ENCODE measurements at regions not wholly inside any gene's neighbourhood (a gene's known extent, or its start where the extent isn't known, plus 50 kb on each side); places are given as distances from the start of the nearest gene placed in this dataset.

- no peak for TF ChIP-seq CTCF (IDR thresholded peaks at IDR 0.05; ENCODE audit: unreplicated experiment)
- peaks cover 6% of the 10 kb centered on the region for H3K4me1 Mint-ChIP-seq (ENCODE audit: insufficient read depth, unreplicated experiment)
- no peaks in the 10 kb centered on the region for H3K27me3 Mint-ChIP-seq (ENCODE audit: insufficient read depth, unreplicated experiment)
- intact Hi-C loops (cut with micrococcal nuclease) = no loop called here
- no peak for DNase-seq (ENCODE audit: unreplicated experiment)
- no peaks in the 10 kb centered on the region for H3K9me3 Mint-ChIP-seq (ENCODE audit: unreplicated experiment)
- CTCF ChIA-PET = interaction anchor here (0.7 kb wide), 1 partner anchor 118 kb away, joined by 3 read pairs; no protein-coding TSS in a partner anchor
- no peak overlapping the region for H3K27ac Mint-ChIP-seq (ENCODE audit: low read depth, unreplicated experiment)
- POLR2A ChIA-PET = interaction anchor here (1.1 kb wide), 1 partner anchor 23 kb away, joined by 3 read pairs; no protein-coding TSS in a partner anchor
- H3K4me3 Mint-ChIP-seq (ENCODE audit: unreplicated experiment) = no peak overlapping the region
- BruUV-seq (replicated peaks) = no TSS peak
- no peaks in the 10 kb centered on the region for H3K36me3 Mint-ChIP-seq (ENCODE audit: insufficient read depth, unreplicated experiment)
Observed at GRCh38 chr13:31882794-31883193, 143.5 kb downstream of the RXFP2 start.

- Mint-ChIP-seq H3K36me3 (ENCODE audit: insufficient read depth, unreplicated experiment) (no peaks in the 10 kb centered on the region), H3K9me3 (ENCODE audit: unreplicated experiment) (no peaks in the 10 kb centered on the region), H3K4me3 (ENCODE audit: unreplicated experiment) (no peak overlapping the region), H3K4me1 (ENCODE audit: insufficient read depth, unreplicated experiment) (peaks cover 6% of the 10 kb centered on the region), H3K27me3 (ENCODE audit: insufficient read depth, unreplicated experiment) (no peaks in the 10 kb centered on the region), H3K27ac (ENCODE audit: low read depth, unreplicated experiment) (no peak overlapping the region)
- ChIA-PET POLR2A (interaction anchor here (0.6 kb wide), 1 partner anchor 284 kb away, joined by 3 read pairs; no protein-coding TSS in a partner anchor), CTCF (interaction anchor here (0.6 kb wide), 1 partner anchor 1673 kb away, joined by 5 read pairs; no protein-coding TSS in a partner anchor)
- BruUV-seq (replicated peaks) = no TSS peak
- intact Hi-C loops (cut with micrococcal nuclease) = no loop called here
- DNase-seq (ENCODE audit: unreplicated experiment) = no peak
- no peak for TF ChIP-seq CTCF (IDR thresholded peaks at IDR 0.05; ENCODE audit: unreplicated experiment)
Observed at GRCh38 chr13:31884556-31884955, 145.2 kb downstream of the RXFP2 start.

- H3K27me3 Mint-ChIP-seq (ENCODE audit: insufficient read depth, unreplicated experiment) = no peaks in the 10 kb centered on the region
- intact Hi-C loops (cut with micrococcal nuclease) = no loop called here
- no peak for TF ChIP-seq CTCF (IDR thresholded peaks at IDR 0.05; ENCODE audit: unreplicated experiment)
- no peak for DNase-seq (ENCODE audit: unreplicated experiment)
- H3K36me3 Mint-ChIP-seq (ENCODE audit: insufficient read depth, unreplicated experiment) = no peaks in the 10 kb centered on the region
- ChIA-PET CTCF (interaction anchor here (0.7 kb wide), 1 partner anchor 11 kb away, joined by 3 read pairs; no protein-coding TSS in a partner anchor), POLR2A (no interaction called here)
- no peaks in the 10 kb centered on the region for H3K9me3 Mint-ChIP-seq (ENCODE audit: unreplicated experiment)
- H3K4me1 Mint-ChIP-seq (ENCODE audit: insufficient read depth, unreplicated experiment) = peaks cover 6% of the 10 kb centered on the region
- no peak overlapping the region for H3K27ac Mint-ChIP-seq (ENCODE audit: low read depth, unreplicated experiment)
- no TSS peak for BruUV-seq (replicated peaks)
- no peak overlapping the region for H3K4me3 Mint-ChIP-seq (ENCODE audit: unreplicated experiment)
Observed at GRCh38 chr13:31885994-31886393, 145.6 kb upstream of the FRY start.

- no peak for TF ChIP-seq CTCF (IDR thresholded peaks at IDR 0.05; ENCODE audit: unreplicated experiment)
- no peaks in the 10 kb centered on the region for H3K36me3 Mint-ChIP-seq (ENCODE audit: insufficient read depth, unreplicated experiment)
- POLR2A ChIA-PET = interaction anchor here (0.6 kb wide), 1 partner anchor 1659 kb away, joined by 3 read pairs; no protein-coding TSS in a partner anchor
- H3K4me3 Mint-ChIP-seq (ENCODE audit: unreplicated experiment) = no peak overlapping the region
- no peaks in the 10 kb centered on the region for H3K27me3 Mint-ChIP-seq (ENCODE audit: insufficient read depth, unreplicated experiment)
- intact Hi-C loops (cut with micrococcal nuclease) = no loop called here
- CTCF ChIA-PET = no interaction called here
- peaks cover 6% of the 10 kb centered on the region for H3K4me1 Mint-ChIP-seq (ENCODE audit: insufficient read depth, unreplicated experiment)
- no peak overlapping the region for H3K27ac Mint-ChIP-seq (ENCODE audit: low read depth, unreplicated experiment)
- no TSS peak for BruUV-seq (replicated peaks)
- DNase-seq (ENCODE audit: unreplicated experiment) = no peak
- H3K9me3 Mint-ChIP-seq (ENCODE audit: unreplicated experiment) = no peaks in the 10 kb centered on the region
Observed at GRCh38 chr13:31887286-31887685, 144.3 kb upstream of the FRY start.
